ENCODE measurements at regions not wholly inside any gene's neighbourhood (a gene's known extent, or its start where the extent isn't known, plus 50 kb on each side); places are given as distances from the start of the nearest gene placed in this dataset.

GRCh38 chr1:98458511-98459485 lies 202.7 kb upstream of the SNX7 start (continued):
- peak; percentile 89 for TF ChIP-seq PKNOX1 (IDR thresholded peaks at IDR 0.05)
- TF ChIP-seq SREBF1 (IDR thresholded peaks at IDR 0.05; ENCODE audit: low read length) = no peak

- intact Hi-C loops (cut with micrococcal nuclease; ENCODE audit: unreplicated experiment) (no loop called here), in situ Hi-C loops (cut with MboI) (no loop called here)
- FAIRE-seq (no peak), ATAC-seq (no peak), DNase-seq (ENCODE audit: low read depth, low spot score) (no peak)
- Histone ChIP-seq H3K9me3 (replicated peaks; ENCODE audit: control insufficient read depth, insufficient read depth, low read length) (no peaks in the 10 kb centered on the region), H3K79me2 (ENCODE audit: control insufficient read depth, insufficient read depth, low read length) (no peaks in the 10 kb centered on the region), H3K27ac (ENCODE audit: control insufficient read depth, insufficient read depth) (no peak overlapping the region), H3K27me3 (replicated peaks in 1 of 2; ENCODE audit: control insufficient read depth in 2 of 2, insufficient read depth in 2 of 2, low read length in 1 of 2) (no peaks in the 10 kb centered on the region), H2AFZ (ENCODE audit: control insufficient read depth, low read depth, low read length) (no peak overlapping the region), H3K4me2 (ENCODE audit: control insufficient read depth, insufficient read depth) (no peak overlapping the region), H3K4me1 (ENCODE audit: control insufficient read depth, insufficient read depth, low read length) (no peaks in the 10 kb centered on the region), H3K36me3 (ENCODE audit: control insufficient read depth in 2 of 2, insufficient read depth in 2 of 2, low read length in 1 of 2) (no peaks in the 10 kb centered on the region), H3K9ac (ENCODE audit: control insufficient read depth, insufficient read depth, low read length) (no peak overlapping the region), H4K20me1 (ENCODE audit: control insufficient read depth, insufficient read depth) (no peaks in the 10 kb centered on the region; the same call in 1 of the 2 replicates), H3K4me3 (no peak overlapping the region)
- ChIA-PET SMC1A (ENCODE audit: uncharacterized antibody, unreplicated experiment) (no interaction called here), RAD21 (ENCODE audit: unreplicated experiment) (no interaction called here), CTCF (no interaction called here), POLR2A (no interaction called here)
- BruUV-seq (replicated peaks) = no TSS peak
- WGBS (ENCODE audit: insufficient coverage, insufficient replicate concordance, low lambda C conversion rate, missing lambda C conversion rate) = 50% methylated on average over 4 of the region's 4 CpGs
- TF ChIP-seq SUZ12 (IDR thresholded peaks at IDR 0.05; ENCODE audit: unreplicated experiment) (no peak), MLLT1 (IDR thresholded peaks at IDR 0.05) (no peak), NRF1 (conservative IDR thresholded peaks at IDR 0.05; ENCODE audit: low read depth, low read length) (no peak), GATAD2B (conservative IDR thresholded peaks at IDR 0.05; ENCODE audit: low read depth) (no peak), RAD51 (IDR thresholded peaks at IDR 0.05) (no peak), MXI1 (IDR thresholded peaks at IDR 0.05; ENCODE audit: low read depth, low read length) (no peak), YBX1 (IDR thresholded peaks at IDR 0.05) (no peak), NR2F1 (conservative IDR thresholded peaks at IDR 0.05) (no peak), KAT2A (conservative IDR thresholded peaks at IDR 0.05; ENCODE audit: control insufficient read depth, low read depth, low read length) (no peak), HSF1 (IDR thresholded peaks at IDR 0.05; ENCODE audit: low read depth, low read length) (no peak), TBL1XR1 (IDR thresholded peaks at IDR 0.05; ENCODE audit: low read depth, low read length) (no peak), ZBED1 (IDR thresholded peaks at IDR 0.05; ENCODE audit: borderline replicate concordance) (no peak), SP1 (IDR thresholded peaks at IDR 0.05; ENCODE audit: low read depth, low read length) (no peak)
- TF ChIP-seq, protein P1, sequence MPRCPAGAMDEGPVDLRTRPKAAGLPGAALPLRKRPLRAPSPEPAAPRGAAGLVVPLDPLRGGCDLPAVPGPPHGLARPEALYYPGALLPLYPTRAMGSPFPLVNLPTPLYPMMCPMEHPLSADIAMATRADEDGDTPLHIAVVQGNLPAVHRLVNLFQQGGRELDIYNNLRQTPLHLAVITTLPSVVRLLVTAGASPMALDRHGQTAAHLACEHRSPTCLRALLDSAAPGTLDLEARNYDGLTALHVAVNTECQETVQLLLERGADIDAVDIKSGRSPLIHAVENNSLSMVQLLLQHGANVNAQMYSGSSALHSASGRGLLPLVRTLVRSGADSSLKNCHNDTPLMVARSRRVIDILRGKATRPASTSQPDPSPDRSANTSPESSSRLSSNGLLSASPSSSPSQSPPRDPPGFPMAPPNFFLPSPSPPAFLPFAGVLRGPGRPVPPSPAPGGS (IDR thresholded peaks at IDR 0.05; ENCODE audit: borderline replicate concordance, insufficient read depth, low read depth, low read length, poor library complexity, severe bottlenecking) = no peak
Measured at GRCh38 chr1:98457248-98457647, 204.3 kb upstream of the SNX7 start.

Data from GM12878 (cell line).